GM18867 (cell line): ENCODE measurements at regions not wholly inside any gene's neighbourhood (a gene's known extent, or its start where the extent isn't known, plus 50 kb on each side); places are given as distances from the start of the nearest gene placed in this dataset.

Experiments used
- ATAC-seq: cut with Tn5 transposase; IDR thresholded peaks from one replicate; pipeline ENCODE4 v1.9.1; 2021; ENCODE audit warnings: mild to moderate bottlenecking, moderate library complexity; ENCODE audit not compliant: unreplicated experiment

DNA sequence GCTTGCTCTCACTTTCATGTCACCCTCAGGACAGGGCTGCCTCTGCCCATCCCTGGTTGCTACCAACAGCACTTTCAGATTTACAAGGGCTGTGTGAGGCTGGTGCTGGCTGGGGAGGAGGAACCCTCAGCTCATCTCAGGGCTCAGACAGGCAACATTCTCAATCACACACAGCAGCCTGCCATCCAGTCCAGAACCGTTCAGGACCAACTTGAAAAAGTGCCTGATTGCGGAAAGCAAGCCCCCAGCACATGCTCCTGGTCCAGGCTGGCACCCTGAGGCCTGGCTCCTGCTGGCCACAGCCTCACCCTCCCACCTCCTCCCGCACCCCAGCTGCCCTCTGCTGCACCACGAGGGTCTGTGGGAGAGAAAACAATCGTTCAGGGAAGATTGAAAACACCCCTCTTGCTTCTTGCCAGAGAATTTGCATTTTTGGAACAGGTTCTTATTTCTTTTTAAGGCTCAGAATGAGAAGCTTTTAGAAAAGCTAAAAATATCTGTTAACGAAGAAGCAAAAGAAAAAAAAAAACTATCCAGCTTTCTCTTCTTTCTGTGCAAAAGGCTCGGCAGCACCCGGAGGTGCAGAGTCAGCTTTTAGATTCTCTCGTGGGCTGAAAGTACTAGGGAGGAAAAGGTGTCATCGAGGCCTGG lies 403.8 kb upstream of the ID2 start:
- ATAC-seq, result peak; percentile 92

DNA sequence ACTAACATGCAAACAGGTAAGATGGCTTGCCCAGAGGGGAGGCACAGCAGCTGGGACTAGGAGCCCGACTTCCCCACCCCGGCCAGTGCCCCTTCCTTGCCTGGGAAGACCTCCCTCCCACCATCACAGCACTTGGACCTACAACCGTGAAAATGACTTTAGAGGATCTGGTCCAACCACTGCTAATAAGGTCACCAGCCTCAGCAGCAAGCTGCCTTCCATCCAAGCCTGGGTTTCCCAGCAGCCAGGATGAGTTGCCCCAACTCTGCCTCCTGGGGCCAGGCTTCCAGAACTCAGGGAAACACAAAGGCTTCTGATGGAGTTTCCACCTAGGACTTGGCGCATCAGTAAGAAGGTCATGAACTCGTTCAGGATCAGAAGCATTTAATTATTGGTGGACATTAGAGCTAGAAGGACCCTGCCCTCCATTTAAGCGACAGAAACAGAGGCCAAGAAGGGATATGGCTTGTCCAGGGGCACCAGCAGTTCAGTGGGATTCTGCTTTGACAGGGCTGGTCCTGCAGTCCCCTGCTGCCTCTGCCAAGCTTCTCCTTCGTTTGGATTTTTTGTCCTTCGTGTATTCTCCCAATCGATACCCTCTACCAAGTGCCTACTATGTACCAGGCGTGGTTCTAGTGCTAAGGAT lies 403.0 kb upstream of the ID2 start:
- no peak for ATAC-seq

DNA sequence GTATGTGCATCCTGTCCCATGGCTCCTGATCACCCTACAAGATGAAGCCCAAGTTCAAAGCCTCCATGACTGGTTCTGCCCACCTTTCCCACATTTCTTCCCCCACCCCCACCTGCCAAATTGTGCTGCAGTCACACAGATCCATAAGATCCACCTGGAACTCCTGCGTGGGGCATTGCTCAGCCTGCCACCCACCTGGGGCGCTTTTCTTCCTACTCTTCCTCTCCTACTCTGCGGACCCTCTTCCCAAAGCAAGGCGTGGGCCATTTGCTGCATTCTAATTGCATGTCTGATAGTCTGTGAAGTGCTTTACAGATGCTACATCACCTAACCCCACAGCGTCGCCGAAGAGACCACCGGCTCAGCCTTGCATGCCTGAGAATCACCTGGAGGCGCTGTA lies 402.4 kb upstream of the ID2 start:
- ATAC-seq, result no peak

DNA sequence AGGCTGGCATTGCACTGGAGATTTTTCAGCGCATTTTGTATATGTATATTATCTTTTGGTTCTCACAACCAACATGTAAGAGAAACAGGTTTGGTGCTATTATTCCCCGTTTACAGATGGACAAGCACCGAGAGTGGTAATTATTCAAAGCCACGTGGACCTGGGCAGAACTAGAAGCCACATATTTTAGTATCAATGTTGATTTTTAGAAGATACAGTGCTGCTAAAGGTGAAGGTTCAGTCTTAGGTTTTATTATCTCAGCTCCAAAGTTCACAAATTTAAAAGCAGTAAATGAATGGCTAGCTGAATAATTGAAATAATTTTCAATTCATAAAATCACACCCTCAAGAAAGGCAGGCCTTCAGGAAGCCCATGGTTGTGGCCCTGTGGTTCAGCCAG lies 400.6 kb upstream of the ID2 start:
- ATAC-seq, result no peak

DNA sequence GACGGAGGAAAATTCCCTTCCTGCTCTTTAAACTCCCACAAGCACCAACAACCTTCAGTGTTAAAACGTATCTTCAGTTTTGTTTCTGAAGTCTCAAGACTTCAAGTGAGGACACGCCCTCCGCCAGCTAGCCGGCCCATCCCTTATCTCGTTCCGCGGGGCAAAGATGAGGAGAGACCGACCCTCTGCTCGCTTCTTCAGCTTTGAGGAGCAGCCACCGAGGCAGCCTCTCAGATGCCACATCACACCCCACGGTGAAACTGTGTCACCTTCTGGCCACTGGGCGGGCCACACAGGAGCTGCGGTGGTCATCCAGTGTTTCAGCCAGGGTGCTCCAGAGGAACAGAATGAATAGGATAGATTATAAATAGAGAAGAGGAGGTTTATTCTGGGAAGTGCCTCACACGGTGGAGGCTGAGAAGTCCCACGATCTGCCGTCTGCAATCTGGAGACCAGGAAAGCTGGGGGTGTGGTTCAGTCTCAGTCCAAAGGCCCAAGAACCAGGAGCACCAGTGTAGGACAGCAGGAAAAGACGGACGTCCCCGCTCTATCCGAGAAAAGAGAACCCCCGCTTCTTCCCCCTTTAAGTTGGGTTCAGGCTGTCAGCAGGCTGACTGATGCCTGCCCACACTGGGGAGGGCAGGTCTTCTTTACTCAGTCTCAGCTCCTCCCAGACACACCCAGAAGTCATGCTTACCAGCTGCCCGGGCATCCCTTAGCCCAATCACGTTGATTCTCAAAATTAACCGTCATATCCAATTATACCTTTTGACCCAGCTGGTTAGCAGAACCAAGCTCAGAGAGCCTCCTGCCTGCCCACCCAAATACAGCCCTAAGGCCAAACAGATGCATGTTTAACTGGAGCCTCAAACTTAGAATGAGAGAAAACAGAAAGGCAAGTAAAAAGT lies 399.7 kb upstream of the ID2 start:
- ATAC-seq, result no peak

DNA sequence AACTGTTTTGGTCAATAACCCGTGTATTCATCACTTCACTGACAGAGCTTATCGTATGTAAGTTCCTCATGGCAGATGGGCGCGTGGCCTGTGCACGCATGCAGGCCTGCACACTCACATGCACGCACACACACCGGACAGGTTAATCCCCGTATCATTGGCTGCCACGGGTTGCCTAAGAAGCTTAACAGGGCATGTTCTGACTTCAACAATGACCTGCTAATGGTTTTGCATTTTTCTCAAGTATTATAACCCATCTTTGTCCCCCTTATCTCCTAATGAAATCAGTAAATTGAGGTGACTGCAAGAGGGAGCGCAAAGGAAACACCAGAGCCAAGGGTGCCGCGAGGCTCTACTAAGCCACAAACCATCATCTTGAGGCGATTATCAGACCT lies 399.0 kb upstream of the ID2 start:
- ATAC-seq, result no peak

DNA sequence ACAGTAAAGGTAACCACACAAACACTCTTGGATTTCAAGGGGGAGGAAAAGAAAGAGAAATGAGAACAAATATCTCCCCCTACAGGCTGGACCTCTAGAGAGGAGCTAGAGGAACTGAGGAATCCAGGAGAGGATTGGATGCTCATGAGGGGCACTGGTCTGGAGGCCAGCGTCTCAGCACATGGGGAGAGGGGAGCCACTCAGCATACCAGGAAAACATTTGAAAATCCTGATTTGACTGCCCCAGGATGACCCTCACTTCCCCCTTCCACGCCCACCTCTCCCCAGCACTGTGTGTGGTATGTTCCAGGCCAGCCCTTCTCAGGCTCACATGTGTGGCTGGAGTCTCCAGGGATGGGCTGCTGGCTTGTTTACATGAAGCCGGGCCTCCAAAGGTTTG lies 396.8 kb upstream of the ID2 start:
- no peak for ATAC-seq

DNA sequence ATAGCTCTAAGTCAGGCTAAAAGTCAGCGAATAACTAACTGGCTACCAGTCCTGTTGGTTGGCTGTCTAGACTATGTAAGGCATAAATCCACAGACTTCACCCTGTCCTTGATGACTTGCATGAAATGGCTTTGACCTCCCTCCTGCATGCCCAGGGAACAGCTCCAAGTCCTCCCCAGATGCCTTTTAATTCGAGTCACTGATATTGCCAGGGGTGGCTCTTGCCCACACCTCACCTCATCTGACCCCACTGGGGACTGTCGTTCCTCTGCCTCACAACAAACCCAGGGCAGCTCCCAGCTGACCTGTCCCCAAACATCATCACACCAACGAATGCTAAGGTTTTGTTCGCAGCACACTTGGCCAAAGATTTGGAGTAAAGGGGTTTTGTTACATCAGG lies 396.0 kb upstream of the ID2 start:
- ATAC-seq, result no peak

DNA sequence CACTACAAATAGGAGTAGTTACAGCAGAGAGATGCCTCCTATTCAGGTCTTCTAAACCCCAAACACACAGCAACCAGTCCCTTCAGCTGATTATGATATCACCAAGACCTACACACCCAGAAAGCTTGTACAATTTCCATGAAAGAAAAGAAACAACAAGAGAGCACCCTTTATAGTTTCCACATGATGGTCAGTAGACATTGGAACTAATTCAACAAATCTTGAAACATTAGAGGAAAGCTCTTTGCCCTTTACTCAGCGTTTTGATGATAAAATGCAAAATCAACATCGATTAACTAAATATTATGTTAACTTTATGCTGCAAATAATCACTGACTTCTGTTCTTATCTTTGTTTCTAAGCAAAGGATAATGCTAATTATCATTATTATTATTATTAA lies 393.6 kb upstream of the ID2 start:
- ATAC-seq, result no peak

DNA sequence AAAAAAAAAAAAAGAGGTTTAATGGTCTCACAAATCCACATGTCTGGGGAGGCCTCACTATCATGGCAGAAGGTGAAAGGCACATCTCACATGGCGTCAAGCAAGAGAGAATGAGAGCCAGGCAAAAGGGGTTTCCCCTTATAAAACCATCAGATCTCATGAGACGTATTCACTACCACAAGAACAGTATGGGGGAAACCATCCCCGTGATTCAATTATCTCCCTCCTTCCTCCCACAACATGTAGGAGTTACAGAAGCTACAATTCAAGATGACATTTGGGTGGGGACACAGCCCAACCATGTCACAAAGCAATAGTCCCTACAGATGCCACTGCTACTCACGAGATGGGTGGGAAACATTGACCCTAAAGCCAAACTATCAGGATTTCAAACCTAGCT lies 392.7 kb upstream of the ID2 start:
- ATAC-seq, result no peak

DNA sequence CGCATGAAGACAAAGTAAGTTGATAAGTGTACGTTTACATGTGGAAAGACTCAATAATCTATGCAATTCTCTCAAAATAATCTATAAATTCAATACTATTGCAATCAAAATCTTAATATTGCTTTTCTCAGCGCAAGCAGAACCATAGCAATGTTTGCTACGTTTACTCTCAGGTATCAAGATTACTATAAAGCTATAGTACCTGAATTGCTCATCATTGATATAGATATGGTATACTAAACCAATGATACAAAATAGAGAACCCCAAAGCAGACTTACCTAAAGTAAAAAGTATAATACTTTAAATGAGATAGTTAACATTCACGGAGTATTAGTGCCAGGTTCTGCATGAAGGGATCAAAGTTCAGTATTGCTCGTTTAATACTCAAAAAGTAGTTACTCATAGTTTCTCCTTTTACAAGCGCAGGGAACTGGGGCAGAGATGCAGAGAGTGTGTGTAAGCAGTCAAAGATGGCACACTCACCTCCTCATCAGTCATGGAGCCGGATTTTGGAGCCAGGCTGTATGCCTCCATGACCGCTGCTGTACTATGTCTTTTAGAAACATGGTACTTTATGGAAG lies 391.0 kb upstream of the ID2 start:
- ATAC-seq, result no peak

DNA sequence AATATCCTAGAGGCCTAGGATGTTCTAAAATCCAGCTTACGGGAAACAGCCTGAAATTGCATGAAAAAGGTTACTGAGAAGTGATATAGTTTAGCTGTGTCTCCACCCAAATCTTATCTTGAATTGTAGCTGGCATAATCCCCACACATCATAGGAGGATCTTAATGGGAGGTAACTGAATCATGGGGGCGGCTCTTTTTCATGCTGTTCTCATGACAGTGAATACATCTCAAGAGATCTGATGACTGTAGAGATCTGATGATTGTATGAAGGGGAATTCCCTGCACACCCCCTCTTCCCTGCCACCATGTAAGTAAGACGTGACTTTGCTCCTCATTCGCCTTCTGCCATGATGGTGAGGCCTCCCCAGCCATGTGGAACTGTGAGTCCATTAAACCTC lies 385.6 kb upstream of the ID2 start:
- no peak for ATAC-seq

DNA sequence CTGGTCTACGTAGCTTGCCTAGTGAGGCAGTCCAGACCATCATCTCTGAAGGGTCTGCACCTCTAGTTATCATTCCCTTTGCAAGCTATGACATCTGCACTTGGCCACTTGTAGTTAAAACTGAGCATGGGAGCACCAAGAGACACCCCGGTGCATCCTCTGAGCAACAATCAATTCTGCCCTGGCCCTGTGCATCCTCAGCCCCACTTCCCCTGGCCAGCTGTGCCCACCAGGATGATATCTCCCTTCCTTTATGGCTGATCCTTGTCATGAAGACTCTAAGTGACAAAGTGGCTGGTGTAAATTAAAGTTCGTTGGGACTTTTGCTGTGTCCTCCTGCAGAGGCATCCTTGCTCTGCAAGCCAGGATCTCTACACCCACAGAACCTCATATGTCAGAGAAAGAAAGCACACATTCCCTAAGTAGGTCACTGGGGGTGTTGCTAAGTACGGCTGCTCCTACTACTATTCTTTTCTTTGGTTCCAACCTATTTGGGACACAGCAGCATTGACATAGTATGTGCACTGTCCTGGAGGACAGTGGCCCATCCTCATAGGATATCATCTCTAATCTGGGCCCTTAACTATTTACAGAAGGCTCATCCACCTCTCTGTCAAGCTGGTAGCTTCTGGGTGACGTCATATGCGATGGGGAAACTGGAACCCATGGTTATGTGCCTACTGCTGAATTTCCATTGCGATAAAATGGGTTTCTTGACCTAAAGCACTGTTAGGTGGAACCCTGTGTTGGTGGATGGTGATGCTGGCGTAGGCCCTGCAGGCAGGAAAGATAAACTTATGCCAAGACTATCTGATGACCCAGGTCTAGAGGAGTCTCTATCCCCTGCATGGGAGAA lies 384.3 kb upstream of the ID2 start:
- ATAC-seq, result no peak

DNA sequence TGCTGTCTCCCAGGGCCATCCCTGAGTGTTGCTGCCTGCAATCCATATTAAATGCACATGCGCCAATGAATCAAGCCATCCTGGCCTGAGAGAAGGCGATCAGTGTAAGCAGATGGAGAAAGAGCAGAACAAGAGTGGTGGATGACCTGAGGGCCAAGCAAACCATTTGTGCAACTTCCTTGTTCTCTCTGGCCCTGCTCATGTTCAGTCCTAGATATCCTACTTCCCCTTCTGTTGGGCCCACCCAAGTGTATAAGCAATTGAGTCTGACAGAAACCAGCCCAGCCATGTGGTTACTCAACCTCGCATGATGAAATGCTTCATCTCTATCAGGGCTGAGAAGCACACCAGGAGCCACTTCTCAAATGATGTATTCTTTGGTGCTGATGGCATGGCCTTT lies 383.1 kb upstream of the ID2 start:
- ATAC-seq, result no peak

DNA sequence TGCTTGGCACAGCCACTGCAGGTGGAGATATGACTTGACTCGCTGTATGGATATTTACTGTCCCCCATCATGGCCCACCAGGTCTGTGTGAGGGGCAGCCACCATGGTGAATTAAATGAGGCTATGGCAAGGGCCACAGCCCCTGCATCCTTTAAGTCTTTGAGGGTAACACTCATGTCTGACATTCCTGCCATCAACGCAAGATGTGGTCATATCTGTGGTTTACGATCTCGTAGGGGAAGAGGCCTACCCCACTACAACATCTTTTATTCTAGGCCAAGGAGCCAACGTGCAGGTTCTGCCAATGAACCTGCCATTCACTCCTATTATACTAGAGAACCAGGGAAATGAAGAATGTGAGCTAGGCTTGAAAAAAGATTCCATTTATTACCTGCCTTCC lies 381.6 kb upstream of the ID2 start:
- no peak for ATAC-seq

DNA sequence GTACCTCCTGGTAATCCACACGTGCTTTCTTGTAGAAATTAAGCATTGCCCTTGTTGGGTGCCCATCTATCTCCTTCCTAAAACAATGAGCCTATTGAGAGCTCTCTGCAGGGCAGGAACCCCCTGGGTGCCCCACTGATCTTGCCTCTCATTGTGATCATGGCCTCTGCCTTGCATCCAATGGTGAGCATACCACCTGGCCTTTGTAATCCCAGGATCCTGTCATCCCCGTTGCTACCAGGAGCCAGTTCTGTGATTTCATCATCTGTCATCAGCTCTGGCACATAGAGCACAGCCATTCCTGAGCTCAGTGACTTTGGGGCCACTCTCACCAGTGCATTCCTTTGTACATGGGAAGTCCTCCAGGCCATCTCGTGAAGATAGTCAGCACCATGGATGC lies 381.0 kb upstream of the ID2 start:
- ATAC-seq, result no peak

DNA sequence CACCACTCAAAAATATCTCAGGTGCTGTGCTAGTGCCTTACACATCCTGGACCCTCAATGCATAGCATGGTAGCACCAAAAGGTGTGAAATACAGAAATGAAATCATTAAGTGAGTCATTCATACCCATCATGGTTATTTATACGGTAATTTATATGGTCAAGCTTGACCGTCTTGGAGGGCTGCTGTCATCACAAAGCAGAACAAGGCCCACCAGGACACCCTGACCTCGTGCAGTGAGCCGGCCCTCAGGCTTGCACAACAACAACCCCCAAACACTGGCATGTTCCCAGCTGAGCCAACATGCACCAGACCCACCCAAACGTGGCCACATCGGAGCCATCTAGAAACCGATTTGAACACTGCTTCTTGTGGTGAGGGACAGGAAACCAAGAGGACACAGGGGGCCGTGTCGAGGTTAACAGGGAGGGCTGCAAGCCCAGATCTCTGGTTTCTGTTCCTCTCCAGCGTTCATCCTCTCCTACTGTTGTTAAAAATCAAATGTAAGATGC lies 378.5 kb upstream of the ID2 start:
- peak; percentile 77 for ATAC-seq

DNA sequence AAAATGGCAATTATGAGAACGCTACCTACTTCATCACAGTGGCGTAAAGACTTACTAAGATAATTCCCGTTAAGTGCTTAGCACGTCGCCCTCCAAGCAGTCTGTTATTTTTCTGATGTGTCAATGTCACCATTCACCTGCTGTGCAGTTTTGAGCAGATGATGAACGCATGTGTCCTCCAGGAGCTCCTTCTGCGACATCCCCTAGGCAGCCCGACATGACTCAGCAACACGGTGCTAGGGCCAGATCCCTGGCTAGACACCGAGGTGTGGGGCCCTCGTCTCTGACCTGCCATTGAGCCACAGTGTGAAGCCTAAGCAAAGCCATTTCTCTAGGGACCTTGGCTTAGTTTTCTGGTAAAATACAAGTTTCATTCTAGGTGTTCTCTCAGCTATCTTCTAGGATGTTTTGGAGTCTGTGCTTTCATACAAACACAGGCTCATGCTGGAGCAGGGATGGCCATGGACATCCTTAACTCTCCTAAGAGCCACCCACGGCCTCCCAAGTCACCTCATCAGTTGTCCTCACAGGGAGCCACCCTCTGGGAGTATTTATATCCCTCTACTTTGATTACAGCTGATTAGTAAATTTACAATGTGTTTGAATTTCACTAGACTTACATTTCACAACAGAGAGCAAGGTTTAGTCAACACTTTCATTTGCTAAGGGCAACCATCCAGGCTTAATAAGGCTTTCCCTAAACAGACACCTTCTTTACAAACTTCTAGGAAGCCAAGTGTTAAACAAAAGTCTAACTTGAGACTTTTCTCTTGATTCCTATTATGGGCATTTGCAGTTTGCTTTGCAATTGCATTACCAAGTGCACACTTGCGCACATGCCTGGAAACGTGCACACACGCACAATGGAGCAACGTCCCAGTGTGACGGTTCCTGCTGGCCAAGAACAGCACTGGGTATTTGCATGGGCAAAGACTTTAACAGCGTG lies 376.8 kb upstream of the ID2 start:
- no peak for ATAC-seq

DNA sequence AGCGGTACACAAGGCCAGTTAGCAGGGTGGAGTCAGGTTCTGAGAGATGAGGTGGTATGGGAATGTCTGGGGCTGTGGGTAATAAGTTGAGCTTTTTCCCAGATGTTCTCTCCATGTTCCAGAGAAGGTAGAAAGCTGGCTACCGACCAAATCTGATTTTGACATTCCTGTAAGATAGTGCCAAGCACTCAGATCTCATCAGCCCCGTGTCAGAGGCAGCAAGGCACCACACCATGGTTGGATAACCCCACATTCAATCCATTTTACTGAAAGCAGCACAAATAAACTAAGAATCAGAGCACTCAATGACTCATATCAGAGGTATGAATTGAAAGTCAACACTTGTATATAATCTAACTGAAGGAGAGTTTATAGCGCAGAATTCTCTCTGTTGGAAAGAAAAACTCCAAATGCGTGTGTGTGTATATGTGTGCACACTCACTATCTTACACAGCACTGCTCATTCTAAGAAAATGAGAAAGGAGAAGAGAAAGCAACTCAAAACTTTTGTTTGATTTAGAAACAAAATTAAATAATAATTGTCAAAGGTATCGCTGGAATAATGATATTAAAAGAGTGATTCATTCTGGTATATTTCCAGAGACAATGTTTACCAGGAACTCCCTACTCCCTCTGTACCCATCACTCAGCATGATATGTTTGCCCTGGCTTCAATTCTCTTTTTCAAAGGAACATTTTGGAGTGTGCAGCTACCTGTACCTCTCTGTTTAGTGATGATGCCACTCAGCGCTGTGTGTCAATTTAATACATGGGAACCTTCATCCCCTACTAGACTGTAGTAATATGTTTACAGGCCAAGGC lies 375.1 kb upstream of the ID2 start:
- no peak for ATAC-seq
